ENCODE measurements at regions not wholly inside any gene's neighbourhood (a gene's known extent, or its start where the extent isn't known, plus 50 kb on each side); places are given as distances from the start of the nearest gene placed in this dataset.
A peak's percentile ranks its signal among the peaks of the same experiment; 100 is the strongest.

DNA sequence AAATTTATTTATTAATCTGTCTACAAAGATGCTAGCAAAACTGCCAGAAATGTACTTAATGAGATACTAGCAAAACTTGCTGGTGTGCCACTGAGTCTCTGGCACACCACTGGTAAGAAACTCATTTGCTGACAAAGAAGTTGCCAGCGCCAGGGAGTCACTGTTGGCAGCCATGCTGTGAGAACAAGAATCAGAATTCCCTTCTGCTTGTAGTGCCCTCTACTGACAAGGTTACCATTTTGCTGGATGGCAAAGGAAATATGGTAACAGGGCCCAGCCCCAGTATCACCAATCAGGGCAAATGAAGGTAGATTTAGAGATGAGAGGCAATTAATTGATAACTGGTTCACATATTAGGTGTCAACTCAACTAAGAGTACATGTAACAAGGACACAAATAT lies 750.1 kb upstream of the ADGRL3 start:
- no peak for DNase-seq (ENCODE audit: low read depth in 1 of 2, low spot score in 1 of 2)

DNA sequence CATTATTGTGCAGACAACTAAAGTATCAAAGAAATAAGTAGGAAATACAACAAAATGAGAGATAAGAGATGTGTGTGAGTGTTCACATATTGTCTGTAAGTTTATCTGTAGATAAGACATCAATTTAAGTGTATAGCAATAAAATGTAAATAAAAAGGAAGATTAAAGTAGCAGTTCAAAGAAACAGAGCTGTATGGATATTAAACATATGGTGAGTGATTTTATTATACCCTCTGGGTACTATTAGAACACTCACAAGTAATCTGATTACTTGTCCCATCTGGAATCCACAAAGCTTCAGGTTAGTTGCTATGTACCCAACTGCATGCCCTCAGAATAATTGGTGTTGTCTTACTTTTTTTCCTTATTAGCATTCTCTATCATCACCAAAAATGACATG lies 747.9 kb upstream of the ADGRL3 start:
- no peak for DNase-seq (ENCODE audit: low read depth in 1 of 2, low spot score in 1 of 2)
- H3K4me3 ChIP-seq = no peak overlapping the region
- TF ChIP-seq, protein P1, sequence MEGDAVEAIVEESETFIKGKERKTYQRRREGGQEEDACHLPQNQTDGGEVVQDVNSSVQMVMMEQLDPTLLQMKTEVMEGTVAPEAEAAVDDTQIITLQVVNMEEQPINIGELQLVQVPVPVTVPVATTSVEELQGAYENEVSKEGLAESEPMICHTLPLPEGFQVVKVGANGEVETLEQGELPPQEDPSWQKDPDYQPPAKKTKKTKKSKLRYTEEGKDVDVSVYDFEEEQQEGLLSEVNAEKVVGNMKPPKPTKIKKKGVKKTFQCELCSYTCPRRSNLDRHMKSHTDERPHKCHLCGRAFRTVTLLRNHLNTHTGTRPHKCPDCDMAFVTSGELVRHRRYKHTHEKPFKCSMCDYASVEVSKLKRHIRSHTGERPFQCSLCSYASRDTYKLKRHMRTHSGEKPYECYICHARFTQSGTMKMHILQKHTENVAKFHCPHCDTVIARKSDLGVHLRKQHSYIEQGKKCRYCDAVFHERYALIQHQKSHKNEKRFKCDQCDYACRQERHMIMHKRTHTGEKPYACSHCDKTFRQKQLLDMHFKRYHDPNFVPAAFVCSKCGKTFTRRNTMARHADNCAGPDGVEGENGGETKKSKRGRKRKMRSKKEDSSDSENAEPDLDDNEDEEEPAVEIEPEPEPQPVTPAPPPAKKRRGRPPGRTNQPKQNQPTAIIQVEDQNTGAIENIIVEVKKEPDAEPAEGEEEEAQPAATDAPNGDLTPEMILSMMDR (IDR thresholded peaks at IDR 0.05; ENCODE audit: low read depth, low read length) = no peak
- no peaks in the 10 kb centered on the region for H3K9me3 ChIP-seq (ENCODE audit: low read depth)
- no peaks in the 10 kb centered on the region for H3K36me3 ChIP-seq
- H3K27ac ChIP-seq = no peak overlapping the region
- no peaks in the 10 kb centered on the region for H3K4me1 ChIP-seq (ENCODE audit: low read depth)
- H3K27me3 ChIP-seq = no peaks in the 10 kb centered on the region

More for the DNA sequence above, 750.1 kb upstream of the ADGRL3 start:
- no peaks in the 10 kb centered on the region for H3K4me1 ChIP-seq (ENCODE audit: low read depth)
- no peak overlapping the region for H3K27ac ChIP-seq
- H3K9me3 ChIP-seq (ENCODE audit: low read depth) = no peaks in the 10 kb centered on the region
- no peaks in the 10 kb centered on the region for H3K27me3 ChIP-seq
- no peak overlapping the region for H3K4me3 ChIP-seq
- no peaks in the 10 kb centered on the region for H3K36me3 ChIP-seq
- TF ChIP-seq, protein P1 (IDR thresholded peaks at IDR 0.05; ENCODE audit: low read depth, low read length) = no peak

DNA sequence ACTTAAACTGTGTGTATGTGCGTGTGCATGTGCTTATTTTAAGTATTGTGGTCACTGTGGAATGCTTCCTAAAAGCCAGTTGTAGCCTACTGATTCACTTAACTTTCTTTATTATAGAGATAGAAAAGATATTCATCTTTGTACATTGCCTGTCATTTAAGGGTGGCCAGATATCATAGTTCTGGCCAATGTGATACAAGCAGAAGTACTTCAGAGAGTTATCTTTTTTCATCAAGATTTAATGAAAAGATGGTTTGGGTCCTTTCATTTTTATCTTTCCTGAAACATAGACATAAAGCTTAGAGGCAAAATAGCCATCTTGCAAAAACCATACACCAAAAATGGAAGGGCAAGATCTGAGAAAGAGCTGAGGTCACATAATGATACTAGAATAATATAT lies 744.7 kb upstream of the ADGRL3 start:
- no peak overlapping the region for H3K27ac ChIP-seq
- TF ChIP-seq, protein P1 (IDR thresholded peaks at IDR 0.05; ENCODE audit: low read depth, low read length) = no peak
- no peak overlapping the region for H3K4me3 ChIP-seq
- no peaks in the 10 kb centered on the region for H3K4me1 ChIP-seq (ENCODE audit: low read depth)
- H3K36me3 ChIP-seq = no peaks in the 10 kb centered on the region
- no peaks in the 10 kb centered on the region for H3K27me3 ChIP-seq
- no peak for DNase-seq (ENCODE audit: low read depth in 1 of 2, low spot score in 1 of 2)
- no peaks in the 10 kb centered on the region for H3K9me3 ChIP-seq (ENCODE audit: low read depth)

DNA sequence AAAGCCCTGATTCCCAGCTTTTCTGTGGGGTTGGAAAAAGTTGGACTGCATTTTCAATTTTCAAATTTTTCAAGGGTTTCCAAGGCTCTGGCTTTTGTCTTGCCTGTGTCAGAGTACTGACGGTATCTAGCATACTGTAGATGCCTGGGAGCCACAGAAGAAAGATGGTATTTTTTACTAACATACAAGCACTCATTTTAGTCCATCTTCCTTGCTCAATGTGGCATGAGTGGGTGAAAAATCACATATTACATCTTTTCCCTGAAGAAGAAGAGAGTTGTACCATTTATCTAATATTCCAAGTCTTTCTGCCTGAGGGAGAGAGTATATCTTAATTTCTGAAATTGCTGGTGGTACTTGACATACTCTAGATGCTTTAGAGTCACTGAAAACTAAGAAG lies 738.6 kb upstream of the ADGRL3 start:
- no peaks in the 10 kb centered on the region for H3K36me3 ChIP-seq
- H3K4me1 ChIP-seq (ENCODE audit: low read depth) = no peaks in the 10 kb centered on the region
- H3K27me3 ChIP-seq = no peaks in the 10 kb centered on the region
- H3K4me3 ChIP-seq = no peak overlapping the region
- no peak for DNase-seq (ENCODE audit: low read depth in 1 of 2, low spot score in 1 of 2)
- H3K27ac ChIP-seq = no peak overlapping the region
- no peaks in the 10 kb centered on the region for H3K9me3 ChIP-seq (ENCODE audit: low read depth)
- TF ChIP-seq, protein P1 (IDR thresholded peaks at IDR 0.05; ENCODE audit: low read depth, low read length) = no peak

DNA sequence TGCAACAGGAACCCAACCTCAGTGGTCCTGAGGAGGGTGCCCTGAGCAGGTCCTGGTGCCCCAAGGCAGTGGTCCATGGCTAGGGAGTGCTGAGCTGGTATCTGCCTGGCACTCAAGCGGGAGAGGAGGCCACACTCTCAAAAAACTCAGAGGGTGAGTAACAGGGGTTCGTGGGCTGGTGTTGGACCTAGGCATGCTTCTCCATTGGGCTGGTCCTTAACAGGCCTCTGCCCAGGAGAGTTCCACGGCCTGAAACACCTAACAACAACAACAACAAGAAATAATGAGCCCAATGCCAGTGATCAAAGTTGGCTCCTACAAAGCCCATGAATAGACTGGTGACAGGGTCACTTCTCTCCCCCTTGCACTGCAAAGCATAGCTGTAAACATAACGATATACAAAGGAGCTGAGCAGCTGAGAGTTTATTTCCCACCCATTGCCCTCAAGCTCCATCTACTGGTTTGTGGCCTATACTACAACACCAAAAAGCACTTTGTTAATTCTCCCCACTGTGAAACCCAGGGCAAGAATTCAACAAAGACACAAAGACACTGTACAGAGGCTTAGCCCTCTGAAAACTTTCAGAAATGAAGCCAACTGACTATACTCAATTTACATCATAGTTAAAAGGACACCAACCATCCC lies 736.1 kb upstream of the ADGRL3 start:
- TF ChIP-seq, protein P1 (IDR thresholded peaks at IDR 0.05; ENCODE audit: low read depth, low read length) = no peak
- DNase-seq (ENCODE audit: low read depth in 1 of 2, low spot score in 1 of 2) = peak in 1 of 2 donors; percentile 10
- H3K4me1 ChIP-seq (ENCODE audit: low read depth) = no peaks in the 10 kb centered on the region

More for the DNA sequence above, 736.1 kb upstream of the ADGRL3 start:
- H3K27me3 ChIP-seq = no peaks in the 10 kb centered on the region
- no peak overlapping the region for H3K4me3 ChIP-seq
- H3K27ac ChIP-seq = no peak overlapping the region
- H3K36me3 ChIP-seq = no peaks in the 10 kb centered on the region
- no peaks in the 10 kb centered on the region for H3K9me3 ChIP-seq (ENCODE audit: low read depth)
